ENCODE measurements at regions not wholly inside any gene's neighbourhood (a gene's known extent, or its start where the extent isn't known, plus 50 kb on each side); places are given as distances from the start of the nearest gene placed in this dataset.

DNA sequence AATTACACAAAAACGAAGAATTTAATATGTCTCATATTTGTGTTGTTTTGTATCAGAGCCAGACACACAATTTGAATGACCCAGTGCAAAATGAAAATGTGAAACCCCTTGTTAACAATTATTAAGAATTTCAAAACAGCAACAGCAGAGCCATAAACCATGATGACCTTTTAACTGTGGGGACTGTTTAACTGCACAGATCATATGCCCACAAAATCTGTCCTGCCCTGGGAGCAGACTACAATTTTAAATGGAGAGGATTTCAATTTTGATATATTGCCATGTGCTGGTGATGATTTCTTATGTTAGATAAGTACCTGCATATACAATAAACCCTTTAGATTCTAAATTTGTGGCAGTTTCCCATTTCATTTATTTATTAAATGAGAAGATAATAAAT lies 455.5 kb upstream of the MGAT4C start:
- TF ChIP-seq, protein P1, sequence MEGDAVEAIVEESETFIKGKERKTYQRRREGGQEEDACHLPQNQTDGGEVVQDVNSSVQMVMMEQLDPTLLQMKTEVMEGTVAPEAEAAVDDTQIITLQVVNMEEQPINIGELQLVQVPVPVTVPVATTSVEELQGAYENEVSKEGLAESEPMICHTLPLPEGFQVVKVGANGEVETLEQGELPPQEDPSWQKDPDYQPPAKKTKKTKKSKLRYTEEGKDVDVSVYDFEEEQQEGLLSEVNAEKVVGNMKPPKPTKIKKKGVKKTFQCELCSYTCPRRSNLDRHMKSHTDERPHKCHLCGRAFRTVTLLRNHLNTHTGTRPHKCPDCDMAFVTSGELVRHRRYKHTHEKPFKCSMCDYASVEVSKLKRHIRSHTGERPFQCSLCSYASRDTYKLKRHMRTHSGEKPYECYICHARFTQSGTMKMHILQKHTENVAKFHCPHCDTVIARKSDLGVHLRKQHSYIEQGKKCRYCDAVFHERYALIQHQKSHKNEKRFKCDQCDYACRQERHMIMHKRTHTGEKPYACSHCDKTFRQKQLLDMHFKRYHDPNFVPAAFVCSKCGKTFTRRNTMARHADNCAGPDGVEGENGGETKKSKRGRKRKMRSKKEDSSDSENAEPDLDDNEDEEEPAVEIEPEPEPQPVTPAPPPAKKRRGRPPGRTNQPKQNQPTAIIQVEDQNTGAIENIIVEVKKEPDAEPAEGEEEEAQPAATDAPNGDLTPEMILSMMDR (IDR thresholded peaks at IDR 0.05) = no peak
- no peak for TF ChIP-seq POLR2A (IDR thresholded peaks at IDR 0.05)
- no peak for TF ChIP-seq POLR2AphosphoS5 (IDR thresholded peaks at IDR 0.05)

Measured in prostate gland (tissue), 2 donors.